ENCODE measurements at regions not wholly inside any gene's neighbourhood (a gene's known extent, or its start where the extent isn't known, plus 50 kb on each side); places are given as distances from the start of the nearest gene placed in this dataset.
A peak's percentile ranks its signal among the peaks of the same experiment; 100 is the strongest.
"Not testable (repeated sequence)": the region's sequence is repeated elsewhere in the genome, so short reads cannot be mapped to it uniquely, and the experiment has no call there.

GRCh38 chr14:106768972-106769700 is 1242.8 kb downstream of the TMEM121 start:
- H3K27me3 Mint-ChIP-seq; ATAC-seq (ENCODE audit: poor library complexity); H3K36me3 ChIP-seq (ENCODE audit: insufficient read depth, low read length); H3K36me3 Mint-ChIP-seq (ENCODE audit: low read depth); H3K4me3 Mint-ChIP-seq; POLR2A ChIA-PET; H3K9me3 ChIP-seq (ENCODE audit: control insufficient read depth in 1 of 2, insufficient read depth in 1 of 2, low read length in 2 of 2); DNase-seq; H3K9me3 Mint-ChIP-seq; H3K27ac ChIP-seq (ENCODE audit: low read depth in 1 of 2, low read length in 2 of 2); H3K4me3 ChIP-seq (ENCODE audit: low read length); H3K27me3 ChIP-seq (ENCODE audit: control insufficient read depth in 1 of 2, insufficient read depth in 2 of 2, low read length in 2 of 2): not testable (repeated sequence)
- H3K4me1 Mint-ChIP-seq (ENCODE audit: low read depth) = peaks cover 50% of the 10 kb centered on the region
- peaks cover 25% of the 10 kb centered on the region for H3K4me1 ChIP-seq (ENCODE audit: insufficient read depth, low read length)
- peak overlapping the region; percentile 68 for H3K27ac Mint-ChIP-seq
- intact Hi-C loops (cut with DNase I, micrococcal nuclease) = loop anchor here (5.0 kb wide), 3 partner anchors 57 to 112 kb away; no protein-coding TSS in a partner anchor
- CTCF ChIA-PET = interaction anchor here (0.9 kb wide), 1 partner anchor 22 kb away, joined by 3 read pairs; no protein-coding TSS in a partner anchor

- intact Hi-C loops (cut with DNase I, micrococcal nuclease); H3K4me3 ChIP-seq (ENCODE audit: low read length); H3K27me3 ChIP-seq (ENCODE audit: control insufficient read depth in 1 of 2, insufficient read depth in 2 of 2, low read length in 2 of 2); H3K9me3 ChIP-seq (ENCODE audit: control insufficient read depth in 1 of 2, insufficient read depth in 1 of 2, low read length in 2 of 2); H3K27ac ChIP-seq (ENCODE audit: low read depth in 1 of 2, low read length in 2 of 2); H3K27me3 Mint-ChIP-seq; H3K36me3 Mint-ChIP-seq (ENCODE audit: low read depth); CTCF ChIA-PET; POLR2A ChIA-PET; H3K36me3 ChIP-seq (ENCODE audit: insufficient read depth, low read length); H3K9me3 Mint-ChIP-seq: not testable (repeated sequence)
- Mint-ChIP-seq H3K4me3 (peak overlapping the region; percentile 38), H3K27ac (peak overlapping the region; percentile 68), H3K4me1 (ENCODE audit: low read depth) (peaks cover 56% of the 10 kb centered on the region)
- DNase-seq (peak in 3 of 14 experiments; percentile 12 to 47 (median 46)), ATAC-seq (ENCODE audit: poor library complexity) (peak; percentile 80)
- peaks cover 32% of the 10 kb centered on the region for H3K4me1 ChIP-seq (ENCODE audit: insufficient read depth, low read length)
Measured at GRCh38 chr14:106770158-106770672, 1243.8 kb downstream of the TMEM121 start.

GRCh38 chr14:106774889-106775480 is 1248.6 kb downstream of the TMEM121 start:
- POLR2A ChIA-PET; H3K27me3 Mint-ChIP-seq; H3K4me3 ChIP-seq (ENCODE audit: low read length); H3K9me3 ChIP-seq (ENCODE audit: control insufficient read depth in 1 of 2, insufficient read depth in 1 of 2, low read length in 2 of 2); intact Hi-C loops (cut with DNase I, micrococcal nuclease); H3K27ac Mint-ChIP-seq; ATAC-seq (ENCODE audit: poor library complexity); H3K4me3 Mint-ChIP-seq; H3K36me3 Mint-ChIP-seq (ENCODE audit: low read depth); H3K36me3 ChIP-seq (ENCODE audit: insufficient read depth, low read length); H3K27ac ChIP-seq (ENCODE audit: low read depth in 1 of 2, low read length in 2 of 2); H3K9me3 Mint-ChIP-seq; H3K27me3 ChIP-seq (ENCODE audit: control insufficient read depth in 1 of 2, insufficient read depth in 2 of 2, low read length in 2 of 2): not testable (repeated sequence)
- DNase-seq = peak; percentile 48 to 90 (median 82)
- TF ChIP-seq, protein P1, sequence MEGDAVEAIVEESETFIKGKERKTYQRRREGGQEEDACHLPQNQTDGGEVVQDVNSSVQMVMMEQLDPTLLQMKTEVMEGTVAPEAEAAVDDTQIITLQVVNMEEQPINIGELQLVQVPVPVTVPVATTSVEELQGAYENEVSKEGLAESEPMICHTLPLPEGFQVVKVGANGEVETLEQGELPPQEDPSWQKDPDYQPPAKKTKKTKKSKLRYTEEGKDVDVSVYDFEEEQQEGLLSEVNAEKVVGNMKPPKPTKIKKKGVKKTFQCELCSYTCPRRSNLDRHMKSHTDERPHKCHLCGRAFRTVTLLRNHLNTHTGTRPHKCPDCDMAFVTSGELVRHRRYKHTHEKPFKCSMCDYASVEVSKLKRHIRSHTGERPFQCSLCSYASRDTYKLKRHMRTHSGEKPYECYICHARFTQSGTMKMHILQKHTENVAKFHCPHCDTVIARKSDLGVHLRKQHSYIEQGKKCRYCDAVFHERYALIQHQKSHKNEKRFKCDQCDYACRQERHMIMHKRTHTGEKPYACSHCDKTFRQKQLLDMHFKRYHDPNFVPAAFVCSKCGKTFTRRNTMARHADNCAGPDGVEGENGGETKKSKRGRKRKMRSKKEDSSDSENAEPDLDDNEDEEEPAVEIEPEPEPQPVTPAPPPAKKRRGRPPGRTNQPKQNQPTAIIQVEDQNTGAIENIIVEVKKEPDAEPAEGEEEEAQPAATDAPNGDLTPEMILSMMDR (IDR thresholded peaks at IDR 0.05) = peak; percentile 63
- H3K4me1 ChIP-seq (ENCODE audit: insufficient read depth, low read length) = peaks cover 14% of the 10 kb centered on the region
- CTCF ChIA-PET = interaction anchor here (0.6 to 1.5 kb wide), 5 partner anchors 8 to 113 kb away, joined by 3 to 4 read pairs (median 3); no protein-coding TSS in a partner anchor
- peaks cover 19% of the 10 kb centered on the region for H3K4me1 Mint-ChIP-seq (ENCODE audit: low read depth)

DNA sequence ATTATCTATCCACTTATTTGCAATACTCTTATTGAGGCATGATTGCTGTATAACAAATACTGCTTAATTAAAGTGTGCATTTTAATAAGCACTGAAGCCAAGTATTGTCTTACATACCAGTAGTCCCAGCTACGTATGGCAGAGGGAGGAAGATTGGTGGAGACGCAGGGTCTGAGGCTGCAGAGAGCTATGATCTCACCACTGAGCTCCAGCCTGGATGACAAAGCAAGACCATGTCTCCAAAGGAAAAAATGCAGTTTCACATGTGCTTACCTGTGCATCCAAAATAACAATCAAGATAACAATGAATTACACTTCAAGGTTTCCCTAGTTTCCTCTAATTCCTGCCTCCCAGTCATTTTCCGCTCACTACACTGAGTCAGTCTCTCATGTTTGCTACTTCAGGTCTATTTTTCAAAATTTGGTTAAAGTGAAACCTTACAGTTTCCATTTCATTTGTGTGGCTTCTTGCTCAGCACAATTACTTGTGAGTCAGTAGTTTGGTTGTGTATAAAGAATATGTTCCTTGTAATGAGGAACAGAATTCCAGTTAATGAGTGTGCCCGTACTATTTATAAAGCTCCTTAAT is 1250.1 kb downstream of the TMEM121 start:
- Histone ChIP-seq H3K36me3 (ENCODE audit: insufficient read depth, low read length) (no peaks in the 10 kb centered on the region), H3K27me3 (ENCODE audit: control insufficient read depth in 1 of 2, insufficient read depth in 2 of 2, low read length in 2 of 2) (no peaks in the 10 kb centered on the region), H3K4me3 (ENCODE audit: low read length) (no peak overlapping the region), H3K4me1 (ENCODE audit: insufficient read depth, low read length) (peaks cover 9% of the 10 kb centered on the region), H3K27ac (ENCODE audit: low read depth in 1 of 2, low read length in 2 of 2) (no peak overlapping the region), H3K9me3 (ENCODE audit: control insufficient read depth in 1 of 2, insufficient read depth in 1 of 2, low read length in 2 of 2) (peaks cover 0 to 5% of the 10 kb centered on the region in 2 experiments)
- DNase-seq = no peak
- ATAC-seq (ENCODE audit: poor library complexity) = no peak
- Mint-ChIP-seq H3K4me3 (no peak overlapping the region), H3K9me3 (no peaks in the 10 kb centered on the region), H3K36me3 (ENCODE audit: low read depth) (no peaks in the 10 kb centered on the region), H3K27me3 (no peaks in the 10 kb centered on the region), H3K27ac (no peak overlapping the region), H3K4me1 (ENCODE audit: low read depth) (peaks cover 11% of the 10 kb centered on the region)
- TF ChIP-seq, protein P1 (IDR thresholded peaks at IDR 0.05) = no peak
- CTCF ChIA-PET = interaction anchor here (1.5 kb wide), 1 partner anchor 14 kb away, joined by 4 read pairs; no protein-coding TSS in a partner anchor
- intact Hi-C loops (cut with DNase I, micrococcal nuclease) = no loop called here
- POLR2A ChIA-PET = no interaction called here

Measured in CD4-positive, alpha-beta T cell (primary cell).